ENCODE measurements at regions not wholly inside any gene's neighbourhood (a gene's known extent, or its start where the extent isn't known, plus 50 kb on each side); places are given as distances from the start of the nearest gene placed in this dataset.
A peak's percentile ranks its signal among the peaks of the same experiment; 100 is the strongest.

DNA sequence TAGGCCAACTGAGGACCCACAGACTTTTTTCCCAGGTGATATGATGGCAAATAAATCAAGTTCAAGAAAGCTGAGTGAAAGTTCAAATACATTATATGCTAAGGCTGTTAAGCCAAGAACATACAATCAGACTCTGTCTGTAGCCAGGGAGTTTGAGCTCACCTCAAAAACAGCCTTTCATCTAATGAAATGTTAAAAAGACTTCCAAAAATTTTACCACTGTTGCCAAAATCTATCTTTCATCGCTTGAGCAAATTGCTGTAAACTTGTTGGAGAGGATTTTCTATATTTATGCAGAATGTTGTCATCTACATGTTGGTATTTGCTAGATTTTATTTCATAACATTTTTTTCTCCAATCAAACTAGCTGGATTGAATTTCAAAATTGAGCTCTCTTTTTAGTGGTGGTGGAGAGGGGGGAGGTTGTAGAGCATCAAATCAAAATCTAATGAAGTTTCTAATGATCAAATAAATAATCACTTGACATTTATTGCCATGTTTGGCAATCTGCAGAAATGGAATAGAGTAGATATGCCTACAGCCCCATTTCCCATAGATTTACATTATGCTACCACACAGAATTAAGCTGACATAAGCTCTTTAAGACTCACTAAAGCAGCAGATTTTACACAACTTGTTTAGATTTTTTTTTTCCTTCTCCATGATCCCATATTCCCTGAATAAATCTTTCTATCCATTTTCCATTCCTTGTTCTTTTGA lies 828.9 kb upstream of the ZNF608 start:
- peak; percentile 25 for DNase-seq

DNA sequence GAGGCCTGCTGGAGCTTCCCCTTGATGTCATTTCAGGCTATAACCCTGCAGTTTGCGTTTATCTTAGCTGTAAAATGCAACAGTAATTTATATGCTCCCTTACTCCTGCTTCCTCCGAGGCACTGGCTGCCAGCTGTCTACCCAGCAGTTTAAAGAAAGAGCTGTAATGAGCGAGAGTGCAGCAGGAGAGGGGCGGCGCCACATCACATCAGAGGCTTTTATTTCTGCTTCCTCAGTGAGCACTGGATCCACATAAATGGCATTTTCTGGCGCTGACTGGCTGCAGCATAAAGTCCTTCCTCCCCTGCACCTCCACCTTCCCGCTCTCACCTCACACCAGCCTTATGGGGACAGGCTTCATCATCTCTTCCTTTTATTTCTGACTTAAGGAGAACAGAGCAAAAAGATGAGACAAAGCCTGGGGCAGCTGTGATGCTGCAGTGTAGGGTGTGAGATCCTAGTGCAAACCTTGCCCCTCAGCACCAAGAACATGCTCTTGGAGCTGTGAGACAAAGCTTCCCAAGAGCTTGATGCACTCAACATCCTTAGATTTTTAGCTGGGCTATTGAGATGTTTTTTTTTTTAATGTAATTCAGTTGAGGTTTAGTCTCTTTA lies 829.6 kb upstream of the ZNF608 start:
- peak; percentile 70 for DNase-seq

DNA sequence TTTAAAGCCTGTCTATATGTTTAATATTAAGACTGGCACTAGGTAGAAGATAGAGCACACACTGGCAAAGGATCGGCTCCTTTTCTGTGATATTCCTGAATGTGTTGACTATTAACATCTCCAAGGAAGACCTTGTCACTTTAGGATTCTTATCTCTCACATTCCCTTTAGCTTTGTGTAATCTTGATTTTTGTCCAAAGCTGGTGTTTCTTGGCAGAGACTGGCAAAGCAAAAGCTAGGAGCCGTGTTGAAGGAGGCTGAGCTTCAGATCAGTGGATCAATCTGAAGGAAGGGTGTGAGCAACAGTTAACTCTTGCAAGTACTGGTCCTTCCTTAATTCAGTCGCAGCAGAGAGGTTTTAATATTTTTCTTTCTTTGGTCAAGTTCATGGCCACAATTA lies 830.4 kb upstream of the ZNF608 start:
- no peak for DNase-seq

DNA sequence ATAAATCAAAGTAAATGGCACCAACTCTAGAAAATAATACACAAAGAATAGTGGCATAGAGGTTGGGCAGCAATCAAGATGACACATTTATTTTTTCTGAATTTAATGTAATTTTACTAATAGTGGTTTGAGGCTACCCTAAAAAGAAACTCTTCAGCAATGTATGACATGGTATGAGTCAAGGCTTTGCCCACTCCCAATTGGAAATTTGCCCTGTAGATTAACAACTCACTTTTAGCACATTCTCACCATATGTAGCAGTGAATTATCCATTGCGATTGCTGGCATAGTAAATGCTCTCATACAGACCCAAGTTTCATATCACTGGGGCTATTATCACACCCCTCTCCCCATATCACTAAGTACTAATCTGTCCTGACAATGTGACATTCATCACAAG lies 832.1 kb upstream of the ZNF608 start:
- DNase-seq, result no peak

DNA sequence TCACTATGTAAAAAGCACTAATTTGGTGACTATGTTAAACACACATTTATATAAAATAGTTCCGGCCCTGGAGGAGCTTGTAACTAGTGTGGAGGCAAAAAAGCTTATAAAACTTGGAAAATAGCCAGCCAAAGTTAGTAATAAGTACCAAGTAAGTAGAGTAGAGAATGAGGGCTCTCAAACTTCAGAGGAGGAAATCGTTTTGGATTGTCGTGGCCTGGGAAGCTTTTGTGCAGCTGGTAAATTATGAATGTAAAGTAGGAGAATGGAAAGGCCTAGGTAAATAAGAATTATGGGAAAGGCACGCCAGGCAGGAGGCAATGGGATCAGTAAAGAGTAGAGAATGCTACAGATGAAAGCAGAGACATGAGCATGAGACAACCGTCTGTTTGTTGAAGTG lies 832.7 kb upstream of the ZNF608 start:
- no peak for DNase-seq

DNA sequence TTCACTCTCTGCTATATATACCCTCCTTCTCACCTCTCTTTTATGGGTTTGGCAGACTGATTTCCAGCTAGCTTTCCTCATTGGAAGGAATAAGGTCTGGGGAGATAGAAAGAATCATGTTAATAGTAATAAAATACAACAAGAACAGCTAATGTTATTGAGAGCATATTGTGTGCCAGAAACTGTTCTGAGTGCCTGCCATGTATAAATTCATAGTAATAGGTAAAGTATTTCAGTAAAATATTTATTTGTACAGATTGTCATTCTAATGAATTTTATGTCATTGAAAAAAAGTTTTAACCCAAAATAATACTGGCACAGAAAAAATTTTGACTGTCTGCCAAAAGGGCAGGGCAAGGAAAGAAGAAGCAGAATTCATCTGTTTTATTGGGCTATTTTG lies 834.9 kb upstream of the ZNF608 start:
- DNase-seq, result no peak

DNA sequence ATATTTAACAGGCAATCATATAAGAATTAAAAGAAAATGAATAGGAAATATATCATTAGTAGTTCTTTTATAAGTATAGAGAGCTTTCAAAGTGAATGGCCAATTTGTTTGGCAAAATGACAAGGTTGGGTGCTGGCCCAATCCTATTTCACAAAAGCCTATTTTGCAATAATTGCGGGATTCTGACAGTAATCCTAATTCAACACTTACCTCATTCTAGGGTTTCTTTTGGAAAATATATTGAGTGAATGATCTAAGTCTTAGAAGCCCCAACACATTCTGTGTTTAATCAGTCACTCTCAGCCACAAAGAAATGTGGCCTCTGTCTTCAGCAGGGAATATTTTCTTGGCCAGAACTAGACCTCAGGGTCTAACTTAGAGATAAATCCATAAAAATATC lies 835.9 kb upstream of the ZNF608 start:
- DNase-seq, result peak; percentile 34

DNA sequence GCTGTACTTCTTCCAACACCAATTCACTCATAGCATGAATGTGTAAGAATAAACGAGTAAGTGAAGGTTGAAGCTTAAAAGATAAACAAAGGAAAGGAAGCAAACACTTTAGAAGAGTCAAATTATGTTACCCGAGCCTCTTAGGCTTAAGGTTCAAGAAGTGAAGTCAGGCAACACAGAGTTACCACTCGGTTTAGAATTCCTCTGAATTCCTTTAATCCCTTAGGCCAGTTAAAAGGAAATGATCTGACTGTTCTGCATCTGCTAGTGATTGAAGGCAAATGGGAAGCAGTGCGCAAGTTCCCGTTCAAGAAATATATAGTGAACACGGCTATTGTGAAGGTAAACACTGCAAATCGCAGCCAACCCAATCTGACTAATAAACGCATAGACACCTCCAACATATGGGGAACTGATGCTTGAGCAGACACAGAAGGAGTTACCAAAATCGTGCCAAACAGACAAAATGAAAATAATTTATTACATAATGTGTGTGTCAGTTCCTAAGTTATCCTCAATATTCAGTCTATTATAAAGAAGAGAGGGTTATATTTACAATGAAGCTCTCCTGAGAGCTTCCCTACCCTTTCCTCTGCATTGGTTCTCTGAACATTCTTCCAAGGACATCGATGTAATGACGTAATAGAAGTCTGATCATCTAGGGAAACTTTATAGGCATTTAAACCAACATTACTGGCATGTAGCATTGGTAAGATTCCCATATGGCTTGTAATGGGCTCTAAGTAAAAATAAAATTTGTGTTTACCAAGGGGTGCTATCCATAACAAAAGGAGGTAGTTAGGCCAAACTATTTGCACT lies 837.1 kb upstream of the ZNF608 start:
- DNase-seq, result peak; percentile 71

DNA sequence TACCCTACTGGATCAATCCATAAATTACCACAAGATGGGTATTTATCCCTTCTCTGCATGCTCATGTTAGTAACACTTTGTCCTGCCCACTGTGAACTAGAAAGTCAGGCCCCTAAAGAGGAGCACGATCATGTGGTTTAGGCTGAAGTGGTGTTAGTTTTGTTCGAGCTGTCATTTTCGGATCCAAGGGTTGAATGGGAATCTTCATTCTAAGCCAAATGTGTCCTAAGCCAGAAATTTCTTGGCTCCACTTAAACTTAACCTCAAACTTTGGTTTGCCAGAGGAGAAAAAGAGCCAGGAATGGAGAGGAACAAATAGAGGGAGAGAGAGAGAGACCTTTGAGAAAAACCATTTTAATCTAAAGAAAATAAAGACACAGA lies 837.7 kb upstream of the ZNF608 start:
- DNase-seq, result peak; percentile 81

DNA sequence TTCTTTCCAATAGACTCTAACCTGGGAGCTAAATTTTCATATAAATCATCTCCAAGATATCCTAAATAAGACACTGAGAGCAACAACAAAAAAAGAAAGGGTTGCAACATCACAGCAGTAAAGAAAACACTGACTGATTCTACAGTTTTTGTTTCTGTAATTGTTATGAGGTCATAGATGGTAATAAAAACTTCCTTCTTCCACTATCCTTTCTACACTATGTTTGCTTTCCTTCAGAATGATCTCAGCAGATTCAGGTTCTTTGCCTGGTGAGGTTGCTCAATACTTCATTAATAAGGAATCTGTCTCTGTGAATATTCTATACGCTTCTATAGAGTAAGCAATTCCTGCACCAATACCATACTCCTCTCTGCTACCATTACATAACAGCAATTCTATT lies 835.6 kb upstream of the GRAMD2B start:
- no peak for DNase-seq

DNA sequence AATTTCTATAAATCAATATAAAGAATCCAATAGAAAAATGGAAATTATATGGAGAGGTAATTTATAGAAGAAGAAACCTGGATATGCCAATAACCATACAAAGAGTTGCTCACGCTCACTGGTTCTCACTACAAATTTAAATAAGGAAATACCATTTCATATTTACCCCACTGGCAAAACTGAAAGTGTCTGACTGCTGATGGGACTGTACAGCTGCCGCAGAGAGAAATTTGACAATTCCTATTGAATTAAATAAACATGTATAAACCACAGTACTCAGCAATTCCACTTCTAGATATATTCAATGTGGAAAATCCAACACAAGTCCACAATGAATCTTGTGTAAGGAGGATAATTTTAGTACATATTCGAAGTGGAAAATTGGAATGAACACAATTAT lies 830.4 kb upstream of the GRAMD2B start:
- DNase-seq, result no peak

DNA sequence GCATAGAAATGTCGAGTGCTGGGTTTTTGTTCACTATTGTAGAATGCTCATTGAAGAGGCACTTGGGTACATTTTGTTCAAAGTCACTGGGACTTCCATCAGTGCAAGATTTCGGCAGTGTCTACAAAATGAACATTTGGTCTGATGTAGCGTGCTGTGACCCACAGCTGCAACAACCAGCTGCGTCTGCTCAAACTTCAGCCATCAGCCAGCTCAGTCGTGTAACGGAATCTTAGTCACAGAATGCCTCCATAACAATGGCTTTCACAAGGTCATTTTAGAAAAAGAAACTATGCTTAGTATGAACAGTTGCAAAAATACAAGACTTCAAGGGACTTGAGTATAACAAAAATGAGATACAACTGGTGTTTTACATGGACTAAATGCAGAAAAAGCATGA lies 828.1 kb upstream of the GRAMD2B start:
- DNase-seq, result peak; percentile 94

DNA sequence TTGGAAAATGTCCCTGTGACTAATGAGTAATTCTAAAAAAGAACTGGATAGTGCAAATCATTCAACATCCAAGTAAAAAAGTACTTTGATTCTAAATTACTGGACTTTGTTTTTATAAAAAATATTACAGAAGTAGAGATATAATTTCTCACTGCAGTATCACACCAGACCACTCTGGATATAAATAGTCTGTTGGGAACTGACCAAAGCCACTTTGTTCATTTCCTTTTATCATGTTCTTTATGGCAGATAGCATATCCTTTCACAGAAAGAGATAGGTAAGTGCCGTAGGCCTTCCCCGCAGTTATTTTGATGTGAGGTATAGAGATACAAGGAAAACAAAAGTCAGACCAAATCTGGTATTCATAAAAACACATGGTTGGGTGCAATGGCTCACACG lies 827.4 kb upstream of the GRAMD2B start:
- DNase-seq, result no peak

DNA sequence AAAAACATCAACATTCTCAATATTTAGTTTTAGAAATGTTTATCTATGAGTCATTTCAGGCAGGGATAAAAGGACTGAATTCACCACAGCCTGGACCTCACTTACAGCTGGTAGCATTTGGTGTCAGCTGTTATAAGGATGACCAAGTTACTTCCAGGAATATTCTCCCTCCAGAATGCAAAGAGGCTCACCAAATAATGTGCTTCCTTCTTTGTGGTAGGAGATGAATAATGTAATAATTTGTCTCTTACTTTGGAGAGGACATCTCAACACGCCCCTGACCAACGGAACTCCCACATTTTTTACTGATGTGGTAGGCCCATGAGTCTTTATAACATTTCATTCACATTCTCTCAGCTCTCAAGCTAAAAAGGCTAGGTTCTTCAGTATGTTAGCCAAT lies 825.9 kb upstream of the GRAMD2B start:
- DNase-seq, result peak; percentile 78

DNA sequence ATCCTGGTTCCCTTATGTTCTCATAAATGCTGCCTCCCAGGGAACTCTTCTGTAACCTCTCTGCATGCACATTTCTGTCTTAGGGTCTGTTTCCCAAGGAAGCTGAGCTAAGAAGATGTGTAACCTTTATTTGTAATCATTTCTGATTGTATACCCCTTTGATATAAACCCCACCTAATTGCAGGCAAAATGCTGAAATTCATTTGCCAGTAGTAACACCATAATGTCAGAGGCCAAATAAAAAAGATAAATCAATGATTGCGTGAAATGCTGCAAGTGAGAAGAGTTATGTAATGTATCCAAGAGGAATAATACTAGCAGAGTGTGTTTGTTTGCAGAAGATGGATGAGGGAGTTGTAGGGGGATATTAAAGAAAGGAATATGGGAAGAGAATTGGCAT lies 822.6 kb upstream of the GRAMD2B start:
- DNase-seq, result no peak

DNA sequence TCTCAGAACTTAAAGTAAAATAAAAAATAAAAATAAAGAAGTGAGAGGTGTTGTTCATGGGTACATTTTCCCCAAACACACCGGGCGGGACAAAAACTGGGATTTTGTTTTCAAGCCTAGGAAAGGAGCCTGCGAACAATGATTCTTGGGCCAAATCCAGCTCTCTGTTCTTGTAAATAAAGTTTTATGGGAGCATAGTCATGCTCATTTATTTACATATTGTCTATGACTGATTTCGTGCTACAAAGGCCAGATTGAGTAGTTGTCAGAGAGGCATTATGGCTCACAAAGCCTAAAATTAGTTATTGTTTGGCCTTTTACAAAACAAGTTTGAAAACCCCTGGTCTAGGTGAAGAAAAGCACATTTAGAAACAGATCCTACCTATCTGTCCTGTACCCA lies 821.0 kb upstream of the GRAMD2B start:
- DNase-seq, result no peak

DNA sequence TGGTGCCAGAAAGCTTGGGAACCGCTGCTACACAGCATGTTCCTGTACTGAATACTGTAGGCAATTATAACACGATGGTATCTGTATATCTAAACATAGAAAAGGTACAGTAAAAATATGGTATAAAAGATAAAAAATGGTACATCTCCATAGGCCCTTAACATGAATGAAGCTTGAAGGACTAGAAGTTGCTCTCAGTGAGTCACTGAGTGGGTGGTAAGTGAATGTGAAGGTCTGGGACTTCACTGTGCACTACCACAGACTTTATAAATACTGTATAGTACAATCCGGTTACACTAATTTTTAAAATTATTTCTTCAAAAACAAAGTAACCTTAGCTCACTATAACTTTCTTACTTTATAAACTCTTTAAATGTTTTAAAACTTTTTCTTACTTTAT lies 819.9 kb upstream of the GRAMD2B start:
- no peak for DNase-seq

DNA sequence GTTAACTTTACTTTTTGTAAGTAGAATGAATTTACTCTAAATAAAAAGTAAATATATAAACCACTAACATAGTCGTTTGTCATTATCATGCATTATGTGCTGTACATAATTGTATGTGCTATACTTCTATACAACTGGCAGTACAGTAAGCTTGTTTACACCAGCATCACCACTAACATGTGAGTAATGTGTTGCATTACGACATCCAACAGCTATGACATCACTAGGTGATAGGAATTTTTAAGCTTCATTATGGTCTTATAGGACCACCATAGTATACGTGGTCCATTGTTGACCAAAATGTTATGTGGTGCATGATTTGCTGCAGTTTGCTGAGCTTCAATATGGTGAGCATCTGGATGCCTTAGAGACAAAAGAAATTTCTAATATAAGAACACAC lies 819.1 kb upstream of the GRAMD2B start:
- no peak for DNase-seq

DNA sequence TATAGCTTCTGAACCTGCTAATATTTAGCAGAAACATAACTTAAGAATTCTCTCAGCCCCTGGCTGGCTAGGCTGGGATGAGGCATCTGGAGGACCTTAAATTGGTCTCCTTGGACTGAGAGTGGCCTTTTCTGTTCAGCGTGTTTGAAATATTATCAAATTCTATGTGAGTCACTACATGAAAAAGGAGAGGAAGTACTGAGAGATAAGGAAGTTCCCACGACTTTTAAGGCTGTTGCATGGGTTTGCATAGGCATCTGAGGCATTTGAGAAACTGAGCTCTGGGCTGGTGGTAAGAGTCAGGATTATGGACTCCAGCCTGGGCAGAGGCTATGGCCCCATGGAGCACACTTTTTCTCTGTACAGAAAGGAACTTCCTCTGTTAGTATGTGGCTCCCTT lies 816.2 kb upstream of the GRAMD2B start:
- DNase-seq, result no peak

DNA sequence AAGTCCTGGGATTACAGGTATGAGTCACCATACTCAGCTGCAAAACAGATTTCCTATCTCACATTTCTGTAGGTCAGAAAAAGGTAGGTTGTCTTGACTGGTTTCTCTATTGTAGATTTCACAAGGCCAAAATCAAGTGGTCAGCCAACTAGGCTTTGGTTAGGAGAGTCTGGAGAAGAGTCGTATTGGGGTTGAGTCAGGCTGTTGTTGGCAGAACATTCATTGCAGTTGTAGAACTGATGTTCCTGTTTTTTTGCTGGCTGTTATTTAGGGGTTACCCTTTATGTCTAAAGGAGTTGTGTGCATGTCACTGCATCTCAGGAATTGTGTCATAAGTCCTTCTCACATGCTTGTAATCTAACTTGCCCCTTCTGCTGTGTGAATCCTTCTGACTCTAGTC lies 814.2 kb upstream of the GRAMD2B start:
- no peak for DNase-seq

DNA sequence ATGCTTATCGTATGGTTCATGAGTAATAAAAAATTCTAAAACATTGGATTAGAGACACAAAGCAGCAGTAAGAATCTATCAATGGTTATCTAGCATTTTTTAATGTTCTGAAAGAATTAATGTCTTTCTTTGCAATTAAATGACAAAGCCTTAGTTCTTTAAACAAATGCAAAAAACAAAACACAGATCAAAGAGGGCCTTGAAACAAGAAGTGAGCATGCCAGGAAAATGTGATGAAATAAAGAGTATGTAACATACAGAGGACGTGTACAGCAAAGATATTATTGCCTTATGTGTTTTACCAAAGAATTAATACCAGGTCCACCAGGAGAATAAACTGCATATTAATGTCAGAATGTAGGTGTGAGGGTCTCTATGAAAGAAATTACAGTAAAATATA lies 812.3 kb upstream of the GRAMD2B start:
- DNase-seq, result no peak

DNA sequence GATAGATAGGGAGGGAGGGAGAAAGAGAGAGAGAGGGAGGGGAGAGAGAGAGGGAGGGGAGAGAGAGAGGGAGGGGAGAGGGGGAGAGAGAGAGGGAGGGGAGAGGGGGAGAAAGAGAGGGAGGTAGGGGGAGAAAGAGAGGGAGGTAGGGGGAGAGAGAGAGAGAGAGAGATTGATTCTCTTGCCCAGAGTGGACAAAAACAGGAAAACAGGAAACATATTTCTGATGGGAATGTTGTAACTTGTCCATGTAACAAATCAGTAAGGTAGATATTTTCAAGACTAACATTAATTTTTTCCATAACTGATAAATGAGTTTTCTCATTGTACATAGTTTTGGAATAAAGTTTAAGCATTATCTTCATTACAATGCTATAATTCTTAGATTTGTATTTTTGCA lies 811.7 kb upstream of the GRAMD2B start:
- no peak for DNase-seq

DNA sequence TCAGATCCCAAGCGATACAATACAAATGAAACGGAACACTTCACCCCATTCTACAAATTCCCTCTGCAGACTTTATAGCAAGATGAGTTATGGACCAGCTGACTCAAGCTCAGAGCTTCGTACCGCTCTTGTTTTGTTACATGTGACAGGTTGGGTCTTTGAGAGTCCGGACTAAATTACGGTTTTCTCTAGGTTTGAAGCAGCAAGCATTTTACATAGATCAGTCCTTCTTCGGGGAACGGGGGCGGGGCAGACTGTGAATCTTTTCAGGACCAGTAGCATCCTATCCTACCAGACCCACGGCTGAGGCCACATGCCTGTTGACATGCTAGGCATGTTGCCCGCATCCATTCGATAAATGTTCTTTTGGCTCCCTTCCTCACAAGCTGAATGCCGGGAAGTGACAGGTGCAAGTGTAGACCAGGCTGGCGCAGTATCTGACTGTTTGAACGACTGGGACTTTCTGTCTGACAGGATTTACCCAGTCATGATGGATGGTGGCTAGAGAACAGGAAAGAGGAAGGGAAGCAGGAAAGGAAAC lies 811.0 kb upstream of the GRAMD2B start:
- peak; percentile 76 for DNase-seq

All from tongue (tissue), 1 donor.